A549 (cell line): ENCODE measurements at regions not wholly inside any gene's neighbourhood (a gene's known extent, or its start where the extent isn't known, plus 50 kb on each side); places are given as distances from the start of the nearest gene placed in this dataset.

ENCODE experiments used
- BCL3 ChIP-seq: fragments of >200 bp; sonication (Bioruptor Twin); formaldehyde crosslinking; IDR thresholded peaks from 3 replicates; pipeline ENCODE4 v1.6.1; 2016
- CEBPB ChIP-seq, 2 experiments: fragments of >200 bp in 1 of 2; sonication (Bioruptor Twin) in 1 of 2; formaldehyde crosslinking in 1 of 2; IDR thresholded peaks; 2 replicates each; pipeline ENCODE4 v1.6.1; 2012 to 2016
- CHD2 ChIP-seq: fragments of 150-350 bp; IDR thresholded peaks from 2 replicates; pipeline ENCODE4 v1.6.1; 2014; ENCODE audit warnings: low read length; ENCODE audit not compliant: partially characterized antibody
- CTCF ChIP-seq: fragments of >200 bp; sonication (Bioruptor Twin); formaldehyde crosslinking; IDR thresholded peaks from 3 replicates; pipeline ENCODE4 v1.5.1; 2016
- EP300 ChIP-seq, 2 experiments: fragments of >200 bp; sonication (Bioruptor Twin); formaldehyde crosslinking; IDR thresholded peaks; 2 replicates in 1 of 2; 3 replicates in 1 of 2; pipeline ENCODE4 v1.6.1; 2016 to 2017
- JUNB ChIP-seq: fragments of >200 bp; sonication (Bioruptor Twin); formaldehyde crosslinking; IDR thresholded peaks from 2 replicates; pipeline ENCODE4 v1.6.1; 2016
- MAX ChIP-seq: IDR thresholded peaks from 2 replicates; pipeline ENCODE4 v1.6.1; 2012
- NFE2L2 ChIP-seq: fragments of 150-350 bp; conservative IDR thresholded peaks from 2 replicates; pipeline ENCODE4 v1.6.1; 2014; ENCODE audit warnings: low read length
- PBX3 ChIP-seq: IDR thresholded peaks from 2 replicates; pipeline ENCODE4 v1.6.1; 2012
- POLR2A ChIP-seq: IDR thresholded peaks from 2 replicates; pipeline ENCODE4 v1.6.1; 2012; ENCODE audit warnings: mild to moderate bottlenecking, low read length
- RCOR1 ChIP-seq: fragments of 150-350 bp; IDR thresholded peaks from 2 replicates; pipeline ENCODE4 v1.6.1; 2014; ENCODE audit warnings: antibody characterized with exemption, low read length, low read depth
- SMC3 ChIP-seq: fragments of >200 bp; sonication (Bioruptor Twin); formaldehyde crosslinking; IDR thresholded peaks from 3 replicates; pipeline ENCODE4 v1.6.1; 2018; ENCODE audit warnings: inconsistent platforms
- SREBF2 ChIP-seq: fragments of 450-650 bp; IDR thresholded peaks from 2 replicates; pipeline ENCODE4 v1.6.1; 2014; ENCODE audit warnings: mild to moderate bottlenecking, moderate library complexity
- USF2 ChIP-seq: fragments of 450-650 bp; IDR thresholded peaks from 2 replicates; pipeline ENCODE4 v1.6.1; 2014; ENCODE audit warnings: antibody characterized with exemption

GRCh38 chr22:49670456-49671330 lies 157.0 kb downstream of the BRD1 start:
- no peak for TF ChIP-seq USF2
- TF ChIP-seq CTCF = no peak
- no peak for TF ChIP-seq POLR2A
- TF ChIP-seq SMC3 = no peak
- no peak for TF ChIP-seq RCOR1
- no peak for TF ChIP-seq SREBF2
- no peak for TF ChIP-seq CEBPB (IDR thresholded peaks at IDR 0.05)
- no peak for TF ChIP-seq JUNB
- TF ChIP-seq BCL3 = no peak
- TF ChIP-seq MAX = no peak
- no peak for TF ChIP-seq CHD2
- TF ChIP-seq EP300 (IDR thresholded peaks at IDR 0.05) = no peak
- no peak for TF ChIP-seq PBX3
- no peak for TF ChIP-seq NFE2L2
